ENCODE measurements at regions not wholly inside any gene's neighbourhood (a gene's known extent, or its start where the extent isn't known, plus 50 kb on each side); places are given as distances from the start of the nearest gene placed in this dataset.

GRCh38 chr11:31997955-31998354, 92.9 kb upstream of the RCN1 start:
- DNase-seq, result no peak

DNA sequence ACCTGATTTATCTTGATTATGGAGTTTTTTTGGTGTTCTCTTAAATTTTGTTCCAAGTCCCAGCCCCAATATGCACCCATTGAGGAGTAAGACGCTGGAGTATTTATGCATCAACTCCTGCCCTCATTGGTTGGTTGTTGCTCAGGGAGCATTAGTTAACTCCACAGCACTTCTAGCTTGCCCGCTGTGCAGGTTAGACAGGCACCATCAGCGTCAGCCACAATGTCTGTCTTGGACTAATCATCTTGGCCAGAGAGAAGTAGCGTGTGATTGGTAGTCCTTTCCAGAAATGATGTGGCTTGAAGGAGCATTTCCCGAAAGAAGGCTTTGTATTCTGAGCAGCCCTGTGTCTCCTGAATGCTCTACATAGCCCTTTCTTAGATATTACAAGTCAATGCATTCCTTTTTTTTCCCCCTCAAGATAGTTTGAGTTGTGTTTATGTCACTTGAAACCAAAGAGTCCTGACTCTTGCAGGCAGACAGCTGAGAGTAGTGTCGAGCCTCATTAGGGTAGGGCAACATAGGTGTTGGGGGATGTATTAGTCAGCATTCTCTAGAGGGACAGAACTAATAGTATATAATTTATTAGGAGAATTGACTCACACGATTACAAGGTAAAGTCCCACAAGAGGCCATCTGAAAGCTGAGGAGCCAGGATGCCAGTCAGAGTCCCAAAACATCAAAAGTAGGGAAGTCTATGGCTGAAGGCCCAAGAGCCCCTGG, 94.6 kb upstream of the RCN1 start:
- no peak for DNase-seq

DNA sequence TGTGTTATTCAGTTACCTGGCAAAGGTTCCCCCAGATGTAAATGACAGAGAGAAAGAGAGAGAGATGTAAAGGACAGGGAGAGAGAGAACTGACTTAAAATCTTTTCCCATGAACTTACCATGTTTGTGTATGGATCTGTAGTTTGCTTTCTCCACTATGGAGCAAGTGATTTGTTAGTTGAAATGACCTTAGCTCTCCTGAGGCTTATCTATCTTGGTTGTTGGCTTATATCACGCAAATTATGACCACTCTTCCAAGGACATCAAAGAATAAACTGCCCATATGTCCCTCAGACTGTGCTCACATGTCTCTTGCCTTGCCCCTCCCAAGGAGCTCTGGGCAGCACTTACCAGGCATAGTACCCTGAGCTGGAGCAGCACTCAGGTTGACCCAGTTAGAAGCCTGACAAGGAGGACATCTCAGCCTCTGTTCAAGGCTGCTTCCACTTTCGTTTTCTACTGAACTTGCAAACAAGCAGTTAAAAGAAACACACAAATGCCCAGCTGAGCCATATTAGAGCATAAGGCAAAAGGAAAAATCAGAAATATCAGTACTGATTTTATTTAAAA, 95.3 kb upstream of the RCN1 start:
- no peak for DNase-seq

DNA sequence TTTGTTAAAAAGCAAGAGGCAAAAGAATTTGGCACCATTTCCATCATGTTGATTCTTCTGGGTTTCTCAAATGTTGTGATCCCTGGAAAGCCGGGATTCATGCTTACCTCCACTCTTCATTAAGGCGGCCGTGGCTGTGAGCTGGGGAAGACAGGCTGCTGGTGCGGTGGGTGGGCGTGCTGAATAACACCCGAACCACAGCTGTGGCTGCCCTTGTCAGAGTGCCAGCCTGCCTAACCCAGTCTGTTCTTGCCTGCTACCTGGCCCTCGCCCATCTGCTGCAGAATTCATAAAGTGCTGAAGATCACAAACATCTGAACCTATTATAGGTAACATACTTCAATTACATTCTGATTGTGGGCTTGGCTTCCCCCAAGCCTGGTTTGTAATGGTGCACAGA, 95.8 kb upstream of the RCN1 start:
- DNase-seq, result no peak

DNA sequence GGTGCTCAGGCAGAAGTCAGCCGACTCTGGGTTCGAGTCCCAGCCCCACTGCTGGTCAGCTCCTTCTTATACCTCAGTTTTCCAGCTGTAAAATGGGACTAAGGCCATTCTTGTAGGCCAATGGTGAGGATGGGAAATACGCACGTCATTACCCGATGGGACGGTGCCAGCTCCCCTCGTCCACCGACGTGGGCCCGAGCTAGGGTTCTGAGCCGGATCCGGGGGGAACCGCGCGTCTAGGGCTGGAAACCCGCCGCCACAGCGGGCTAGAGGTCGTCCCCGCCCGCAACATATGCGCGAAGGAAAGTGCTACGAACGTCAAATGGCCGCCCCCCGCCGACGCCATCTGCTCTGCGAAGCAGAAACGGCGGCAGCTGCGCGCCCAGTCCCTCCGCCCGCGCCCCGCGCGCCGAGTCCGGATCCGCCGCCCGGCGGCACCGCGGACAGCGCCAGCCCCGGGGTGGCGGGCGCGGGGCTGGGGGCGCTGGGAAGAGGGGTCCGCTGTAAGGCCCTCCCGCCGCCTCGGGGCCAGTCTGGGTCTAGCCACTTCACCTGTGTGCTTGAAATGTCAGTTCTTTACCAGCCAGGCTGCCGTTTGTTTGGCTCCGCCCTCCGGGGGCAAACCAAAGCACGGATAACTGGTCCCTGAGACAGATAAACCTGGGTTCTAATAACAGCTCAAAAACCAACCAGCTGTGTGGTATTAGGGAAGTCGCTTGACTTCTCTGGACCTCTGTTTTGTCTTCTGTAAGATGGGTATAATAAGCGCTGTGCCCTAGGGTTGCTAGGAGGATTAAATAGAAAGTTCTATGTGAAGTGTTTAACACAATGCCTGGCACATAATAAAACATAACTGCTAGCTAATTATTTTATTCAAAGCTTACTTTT, 103.5 kb upstream of the RCN1 start:
- no peak for DNase-seq

DNA sequence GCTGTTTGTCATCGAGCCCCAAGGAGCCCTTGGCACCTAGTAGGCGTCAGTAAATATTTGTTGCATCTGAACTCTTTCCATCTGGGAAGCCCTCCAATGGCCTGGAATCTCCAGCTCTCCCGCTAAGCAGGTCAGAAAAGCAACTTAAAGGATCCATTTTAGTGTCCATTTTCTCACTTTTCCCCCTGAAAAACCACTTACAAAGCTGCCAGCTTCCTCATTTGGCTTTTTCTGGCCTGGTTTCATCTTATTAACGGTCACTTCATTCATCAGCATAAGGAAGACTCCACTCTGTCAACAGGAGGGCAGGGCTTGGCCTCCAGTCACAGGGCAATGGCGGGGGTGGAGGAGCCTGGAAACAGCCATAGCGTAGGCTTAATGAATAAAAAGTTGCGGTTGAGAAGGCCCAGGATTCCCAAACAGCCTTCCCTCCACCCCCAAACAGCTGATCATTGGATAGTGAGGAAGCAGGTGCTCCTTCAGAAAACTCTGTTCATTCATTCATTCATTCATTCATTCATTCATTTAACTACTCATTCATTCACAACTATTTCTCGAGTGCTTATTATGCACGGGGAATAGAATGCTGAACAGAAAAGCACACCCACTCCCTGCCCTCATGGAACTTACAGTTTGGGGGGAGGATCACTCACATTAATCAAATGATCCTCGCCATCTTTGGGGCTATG, 104.5 kb upstream of the RCN1 start:
- DNase-seq, result no peak

GRCh38 chr11:31981457-31981856, 109.4 kb upstream of the RCN1 start:
- DNase-seq, result no peak

GRCh38 chr11:31977343-31977742, 113.5 kb upstream of the RCN1 start:
- DNase-seq, result no peak

DNA sequence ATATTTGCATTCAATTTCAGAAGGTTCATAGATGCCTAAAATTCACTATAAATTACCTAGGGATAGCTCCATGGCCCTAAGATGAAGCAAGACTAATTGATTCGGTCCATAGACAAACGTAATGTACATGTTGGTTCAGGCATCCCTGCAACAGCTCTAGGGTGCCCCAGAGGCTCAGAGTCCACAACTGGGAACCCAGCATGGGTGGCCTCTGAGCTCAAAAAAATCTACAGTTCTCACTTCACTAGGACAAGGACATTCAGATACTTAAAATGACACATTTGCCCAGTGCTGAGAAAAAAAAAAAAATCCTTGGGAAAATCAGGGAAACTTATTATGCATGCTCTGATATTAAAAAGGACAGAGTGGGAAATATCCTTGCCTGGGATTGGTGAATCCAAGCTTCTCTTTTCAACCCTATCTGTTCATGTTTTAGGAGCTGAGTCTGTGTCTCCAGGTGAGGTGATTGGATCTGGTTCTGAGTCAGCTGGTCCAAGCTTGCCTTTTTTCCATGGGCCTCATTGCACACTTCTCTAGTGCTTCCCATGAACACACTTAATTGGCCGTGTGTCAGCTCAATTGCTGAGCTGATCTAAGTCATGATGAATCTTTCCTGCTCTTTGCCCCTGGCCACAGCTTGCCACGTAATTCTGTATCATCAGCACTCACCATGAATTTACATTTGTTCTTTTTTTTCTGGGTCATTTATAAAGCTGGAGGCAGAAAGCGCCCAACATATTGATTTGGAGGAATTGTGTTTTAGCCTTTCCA, 116.3 kb upstream of the RCN1 start:
- DNase-seq, result peak; percentile 93

GRCh38 chr11:31973172-31973571, 117.7 kb upstream of the RCN1 start:
- DNase-seq, result no peak

DNA sequence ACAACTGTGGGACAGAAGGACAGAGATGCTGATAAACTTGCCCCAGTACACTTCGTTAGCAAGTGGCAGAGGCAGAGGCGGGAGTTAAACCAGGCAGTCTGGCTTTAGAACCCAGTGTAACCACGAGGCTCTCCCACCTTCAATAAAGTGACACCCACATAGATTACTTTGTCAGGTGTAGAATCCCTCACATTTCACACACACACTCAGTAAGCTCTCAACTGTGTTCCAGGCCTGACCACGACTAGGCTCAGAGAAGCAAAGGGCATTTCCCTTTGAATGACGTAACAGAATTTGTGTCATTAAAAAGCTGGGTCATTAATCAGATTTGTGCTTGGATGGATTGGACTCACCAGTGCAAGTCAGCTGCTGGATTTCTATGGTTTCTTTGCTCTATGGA, 118.3 kb upstream of the RCN1 start:
- DNase-seq, result no peak

DNA sequence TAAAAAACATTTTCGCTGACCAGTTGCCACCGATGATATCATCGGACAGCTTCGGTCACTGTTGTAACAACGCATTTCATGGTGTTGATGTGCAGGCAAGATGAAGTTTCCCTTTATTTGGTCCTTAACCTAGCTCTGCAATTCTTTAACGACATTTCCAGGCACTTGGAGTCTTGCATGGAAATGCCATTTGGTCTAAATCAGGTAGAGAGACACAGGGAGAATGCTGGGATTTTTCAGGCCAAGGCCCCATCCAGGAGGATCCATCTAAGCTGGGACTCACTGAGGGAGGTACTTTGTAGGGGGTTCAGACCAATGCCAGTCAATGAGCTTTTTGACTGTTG, 121.5 kb upstream of the RCN1 start:
- DNase-seq, result no peak

- DNase-seq, result peak; percentile 83
Observed at GRCh38 chr11:31968461-31969358, 122.2 kb upstream of the RCN1 start.

GRCh38 chr11:31967404-31968130, 123.3 kb upstream of the RCN1 start:
- no peak for DNase-seq

DNA sequence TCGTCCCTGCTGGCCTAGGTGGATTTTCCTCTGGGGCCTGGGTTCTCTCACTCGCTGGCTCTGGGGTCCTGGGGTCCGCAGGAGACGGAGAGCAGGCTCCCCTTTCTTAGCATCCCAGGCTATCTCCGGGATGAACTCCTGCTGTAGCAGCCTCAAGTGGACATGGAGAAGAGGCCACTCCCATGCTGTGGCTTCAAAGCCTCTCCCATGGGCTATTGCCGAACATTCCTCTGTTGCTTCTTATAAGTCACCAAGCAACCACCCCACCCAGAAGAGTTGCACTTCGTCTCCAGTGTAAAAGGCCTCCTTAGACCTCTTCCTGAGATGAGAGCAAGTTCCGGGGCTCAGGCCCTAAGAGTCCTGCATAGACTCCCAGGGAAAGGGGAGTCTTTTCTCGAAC, 124.0 kb upstream of the RCN1 start:
- no peak for DNase-seq

DNA sequence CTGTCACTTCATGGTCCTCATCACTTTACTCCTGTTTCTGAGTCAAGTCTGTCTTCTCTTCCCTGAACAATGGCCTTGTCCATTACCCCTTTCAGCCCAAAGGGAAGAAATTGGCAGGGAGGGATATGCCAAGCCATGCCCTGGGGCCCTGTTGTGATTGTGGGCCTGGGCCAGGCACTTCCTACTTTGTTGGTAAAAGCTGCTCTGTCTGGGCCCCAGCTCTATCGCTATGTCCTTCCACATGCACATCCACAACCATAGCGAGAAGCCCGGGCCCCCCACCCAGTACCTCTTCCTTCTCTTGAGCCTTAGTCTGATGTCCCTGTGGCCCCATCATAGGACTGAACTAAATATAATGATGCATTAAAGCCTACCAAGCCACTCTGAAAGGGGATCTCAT, 126.7 kb upstream of the RCN1 start:
- DNase-seq, result no peak

- DNase-seq, result no peak
Observed at GRCh38 chr11:31960126-31960525, 130.7 kb upstream of the RCN1 start.

DNA sequence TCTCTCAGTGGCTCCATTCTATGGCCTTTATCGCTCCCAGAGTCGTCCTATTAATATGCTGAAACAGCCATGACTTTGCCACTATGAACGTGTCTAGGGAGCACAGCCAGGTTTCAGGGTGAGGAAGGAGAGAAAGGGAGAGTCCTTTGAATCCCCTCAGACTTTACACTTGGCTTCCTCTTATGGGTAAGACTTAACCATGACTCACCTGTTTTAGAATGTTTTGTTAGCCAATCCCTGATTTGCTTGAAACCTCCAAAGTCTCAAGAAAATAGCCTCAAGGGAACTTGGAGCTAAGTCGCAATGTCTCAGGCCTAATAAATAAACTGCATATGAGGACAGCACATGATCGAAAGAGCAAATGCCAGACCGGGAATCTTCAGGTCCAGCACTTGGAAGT, 131.2 kb upstream of the RCN1 start:
- peak; percentile 17 for DNase-seq

DNA sequence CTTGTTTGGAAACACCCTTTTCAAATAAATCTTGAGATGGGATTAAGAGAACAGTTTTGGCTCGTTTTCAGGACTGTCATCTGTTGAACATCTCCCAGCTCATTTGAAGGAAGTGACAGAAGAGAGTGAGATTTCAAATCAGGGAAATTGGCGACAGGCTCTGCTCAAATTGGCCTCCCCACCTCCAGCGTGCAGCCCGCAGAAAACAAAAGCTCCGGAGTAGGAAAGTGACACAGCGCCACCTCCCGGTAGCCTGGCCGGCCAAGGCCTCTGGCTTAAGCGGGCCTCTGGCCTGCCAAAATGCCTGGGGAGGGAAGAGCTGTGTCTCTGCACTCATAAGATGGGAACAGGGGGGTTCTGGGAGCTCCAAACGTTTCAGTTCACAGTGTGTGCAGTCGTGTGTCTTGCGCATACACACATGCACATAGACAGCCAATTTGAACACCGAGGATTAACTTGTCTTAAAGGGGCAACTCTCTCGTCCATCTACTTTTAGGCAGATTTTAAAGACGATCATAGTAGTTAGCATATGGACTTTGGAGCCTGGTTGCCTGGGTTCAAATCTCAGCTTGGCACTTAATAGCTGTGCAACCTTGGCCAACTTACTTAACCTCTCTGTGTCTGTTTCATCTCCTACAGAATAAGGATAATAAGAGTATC, 132.7 kb upstream of the RCN1 start:
- DNase-seq, result peak; percentile 38

GRCh38 chr11:31957674-31958073, 133.2 kb upstream of the RCN1 start:
- DNase-seq, result no peak
